ENCODE measurements at regions not wholly inside any gene's neighbourhood (a gene's known extent, or its start where the extent isn't known, plus 50 kb on each side); places are given as distances from the start of the nearest gene placed in this dataset.

DNA sequence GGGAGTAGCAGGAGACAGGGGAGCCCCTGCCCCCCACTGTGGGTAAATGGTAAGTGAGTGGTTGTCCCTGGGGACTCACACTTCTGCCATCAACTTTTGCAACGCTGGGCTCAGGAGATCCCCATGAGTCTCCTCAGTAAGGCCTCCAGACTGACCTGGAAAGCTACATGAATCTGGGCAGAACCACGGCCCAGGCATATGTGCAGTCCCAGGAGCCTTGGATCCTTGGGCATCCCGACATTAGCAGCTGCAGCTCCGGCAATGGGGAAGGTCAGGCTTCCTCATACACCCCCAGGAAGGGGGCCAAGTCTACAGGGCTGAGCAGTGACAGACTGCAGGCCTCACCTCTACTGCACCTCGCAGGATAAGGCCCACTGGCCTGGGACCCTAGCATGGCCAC is 868.7 kb upstream of the ADGRL4 start:
- DNase-seq (ENCODE audit: extremely low read depth, low read depth) = no peak

DNA sequence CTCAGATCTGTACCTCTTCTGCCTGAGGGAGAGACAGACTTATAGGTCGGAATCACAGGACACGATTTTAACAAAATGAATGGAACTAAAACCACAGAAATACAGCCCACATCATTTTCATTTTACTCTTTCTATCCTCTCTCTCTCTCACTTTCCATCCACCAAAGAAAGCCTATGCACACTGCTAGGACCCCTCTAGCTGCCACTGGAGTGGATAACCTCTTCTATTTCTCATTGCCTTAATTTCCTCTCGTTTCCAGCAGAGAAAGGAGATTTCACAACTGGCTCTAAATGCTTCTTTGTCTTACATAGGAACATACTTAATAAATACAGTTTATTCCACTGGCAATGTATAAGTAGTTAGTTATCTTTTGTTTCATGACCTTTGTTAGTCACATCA is 867.8 kb upstream of the ADGRL4 start:
- no peak for DNase-seq (ENCODE audit: extremely low read depth, low read depth)

DNA sequence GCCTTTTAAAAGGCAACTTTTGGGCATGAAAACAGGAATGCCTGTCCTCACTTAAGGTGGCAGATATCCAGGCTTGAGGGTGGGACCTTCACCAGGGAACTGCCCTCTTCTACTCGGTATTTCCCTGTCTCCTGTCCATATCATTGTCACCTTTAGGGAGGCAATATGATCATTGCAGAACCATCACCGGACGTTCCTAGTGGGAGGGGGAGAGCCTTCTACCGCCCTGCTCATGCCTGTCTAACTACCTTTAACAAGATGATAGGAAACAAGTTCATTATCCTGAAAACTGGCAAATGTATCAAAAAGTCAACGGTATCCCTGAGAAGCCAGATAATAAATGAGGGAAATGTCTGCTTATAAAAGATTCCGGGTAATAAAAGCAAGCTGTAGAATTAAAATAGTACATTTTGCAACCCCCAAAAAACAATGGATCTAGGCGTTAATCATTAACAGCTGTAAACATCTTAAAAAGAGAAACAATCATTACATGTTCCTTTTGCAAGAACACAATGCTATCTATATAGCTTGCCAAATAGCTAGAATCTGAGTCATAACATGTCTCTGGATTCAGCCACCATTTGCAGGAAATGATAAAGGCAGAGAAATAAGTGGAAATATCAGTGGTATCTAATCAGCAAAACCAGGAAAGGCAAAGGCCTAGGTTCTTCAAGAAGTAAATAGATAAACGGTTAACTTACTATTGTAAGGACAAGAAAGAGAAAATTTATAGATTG is 852.9 kb upstream of the ADGRL4 start:
- DNase-seq (ENCODE audit: extremely low read depth, low read depth) = no peak

DNA sequence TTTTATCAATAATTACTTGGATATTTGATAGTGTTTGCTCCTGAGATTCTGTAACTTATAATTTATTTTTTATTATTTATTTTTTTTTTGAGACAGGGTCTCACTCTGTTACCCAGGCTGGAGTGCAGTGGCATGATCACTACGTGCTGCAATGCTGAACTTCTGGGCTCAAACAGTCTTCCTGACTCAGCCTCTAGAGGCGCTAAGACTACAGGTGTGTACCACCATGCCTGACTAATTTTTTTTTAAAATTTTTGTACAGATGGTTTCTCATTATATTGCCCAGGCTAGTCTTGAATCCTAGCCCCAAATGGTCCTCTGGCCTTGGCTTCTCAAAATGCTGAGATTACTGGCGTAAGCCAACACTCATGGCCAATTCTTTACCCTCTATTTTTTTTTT is 845.5 kb upstream of the ADGRL4 start:
- DNase-seq (ENCODE audit: extremely low read depth, low read depth) = peak; percentile 5

DNA sequence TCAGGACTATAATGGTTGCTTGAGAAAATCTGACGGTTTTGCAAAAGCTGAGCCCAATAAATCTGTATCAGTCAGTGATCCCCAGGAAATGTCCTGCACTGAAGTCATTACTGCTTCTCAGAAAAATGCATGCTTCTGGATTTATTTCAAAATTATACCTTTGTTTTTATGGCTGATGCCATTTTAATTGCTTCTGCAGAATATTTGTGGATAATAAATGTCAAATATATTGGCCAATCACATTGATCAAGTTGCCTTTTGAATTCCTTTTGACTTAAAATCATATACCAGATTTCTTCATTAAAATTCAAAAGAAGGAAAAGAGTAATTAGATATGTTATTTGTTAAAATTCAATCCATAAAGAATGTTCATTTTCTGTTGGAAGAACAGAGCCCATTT is 842.9 kb upstream of the ADGRL4 start:
- no peak for DNase-seq (ENCODE audit: extremely low read depth, low read depth)

DNA sequence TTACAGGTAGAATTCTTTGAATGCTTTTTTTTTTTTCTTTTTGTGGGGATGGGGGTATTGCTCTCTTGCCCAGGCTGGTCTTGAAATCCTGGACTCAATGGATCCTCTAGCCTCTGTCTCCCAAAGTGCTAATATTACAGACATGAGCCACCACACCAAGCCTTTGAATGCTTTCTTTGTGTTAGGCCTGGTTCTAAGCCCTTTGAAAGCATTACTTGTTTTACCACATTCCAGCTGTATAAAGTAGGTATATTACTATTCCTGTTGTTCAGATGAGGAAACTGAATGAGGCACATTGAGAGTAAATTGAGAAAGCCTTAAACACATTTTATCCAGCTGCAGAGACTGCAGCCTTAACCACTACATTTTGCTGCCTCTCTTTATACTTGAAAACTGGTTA is 841.8 kb upstream of the ADGRL4 start:
- DNase-seq (ENCODE audit: extremely low read depth, low read depth) = no peak

DNA sequence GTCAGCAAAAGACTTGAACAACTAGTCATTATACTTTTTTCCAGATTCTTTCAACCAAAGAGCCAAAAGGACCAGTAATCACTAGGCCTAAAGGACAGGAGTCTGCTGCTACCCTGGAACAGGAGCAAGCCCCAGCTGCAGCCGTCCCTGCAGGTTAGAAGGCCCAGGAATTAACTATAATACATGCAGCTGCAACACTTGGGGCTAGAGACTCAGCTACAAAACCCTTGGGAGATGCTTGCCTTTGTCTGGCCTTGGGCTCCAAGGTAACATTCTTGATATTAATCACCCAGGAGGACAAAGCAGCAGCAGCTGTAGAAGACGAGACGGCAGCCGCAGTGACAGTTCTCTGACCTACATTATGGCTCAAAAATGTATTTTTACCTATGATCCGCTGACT is 841.2 kb upstream of the ADGRL4 start:
- DNase-seq (ENCODE audit: extremely low read depth, low read depth) = no peak

DNA sequence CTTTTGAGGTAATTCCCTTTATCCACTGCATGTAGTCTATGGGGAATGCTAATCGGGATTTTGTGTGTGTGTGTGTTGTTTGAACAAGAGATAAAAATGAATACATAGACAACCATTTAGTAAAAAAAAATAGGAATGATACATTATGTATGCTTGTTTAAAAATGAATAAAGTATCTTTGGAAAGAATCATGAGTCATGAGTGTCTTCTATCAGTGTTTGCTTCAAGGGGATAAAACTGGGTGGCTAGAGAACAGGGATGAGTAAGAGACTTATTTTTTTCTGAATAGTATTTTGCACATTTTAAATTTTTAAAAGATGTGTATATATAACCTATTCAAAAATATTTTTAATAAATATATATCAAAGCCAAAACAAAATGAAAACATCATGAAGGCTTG is 839.4 kb upstream of the ADGRL4 start:
- DNase-seq (ENCODE audit: extremely low read depth, low read depth) = no peak

DNA sequence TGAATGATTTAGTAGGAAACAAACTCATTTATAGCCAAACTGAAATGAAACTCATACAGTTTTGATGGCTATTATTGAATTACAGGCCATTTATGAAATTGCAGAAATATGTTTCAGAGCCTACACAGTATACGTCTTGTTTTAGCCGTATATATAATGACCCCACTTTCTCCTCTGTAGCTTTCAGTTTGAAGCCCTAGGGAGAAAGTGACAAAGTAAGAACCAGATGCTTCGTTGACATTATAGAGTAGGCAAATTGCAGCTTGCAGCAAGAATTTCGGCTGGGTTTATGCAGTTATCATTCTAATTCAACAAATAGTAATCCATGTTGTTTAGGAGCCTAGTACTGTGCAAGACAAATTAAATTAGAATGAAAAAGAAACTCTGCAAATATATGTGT is 836.3 kb upstream of the ADGRL4 start:
- no peak for DNase-seq (ENCODE audit: extremely low read depth, low read depth)

DNA sequence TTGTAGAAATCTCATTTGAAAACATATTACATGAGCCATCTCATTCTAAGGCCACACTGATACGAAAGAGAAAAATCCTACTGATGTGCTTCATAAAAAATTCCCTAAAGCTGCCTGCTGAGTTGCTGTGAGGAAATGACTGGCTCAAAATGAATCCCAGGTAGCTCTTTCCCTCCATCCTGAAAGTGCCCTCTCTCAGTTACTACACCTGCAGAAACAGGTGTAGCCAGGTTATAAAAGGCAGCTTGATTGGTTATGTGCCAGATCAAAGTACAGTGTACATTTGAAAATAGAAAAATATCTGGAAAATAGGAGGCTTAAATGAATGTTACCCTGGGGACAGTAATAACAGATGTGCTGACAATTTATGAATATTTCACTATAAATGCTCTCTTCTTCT is 833.4 kb upstream of the ADGRL4 start:
- DNase-seq (ENCODE audit: extremely low read depth, low read depth) = no peak

DNA sequence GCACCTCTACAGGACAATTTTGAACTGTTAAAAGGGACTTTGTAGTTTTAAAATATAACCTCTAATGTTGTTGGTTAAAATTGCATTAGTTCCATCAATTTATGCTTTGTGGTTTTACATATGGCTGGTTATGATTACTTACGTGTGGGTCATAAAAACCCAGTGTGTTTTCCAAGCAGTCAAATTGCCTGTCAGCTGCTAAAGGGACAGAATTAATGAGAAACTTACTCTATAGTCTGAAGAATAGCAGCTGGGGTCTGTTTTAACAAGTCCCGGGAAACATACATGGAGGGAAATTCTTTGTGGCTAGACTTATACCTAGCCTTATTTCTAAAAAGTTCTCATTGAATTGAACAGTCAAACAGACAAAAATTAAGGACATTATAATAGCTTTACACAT is 820.9 kb upstream of the ADGRL4 start:
- DNase-seq (ENCODE audit: extremely low read depth, low read depth) = no peak

DNA sequence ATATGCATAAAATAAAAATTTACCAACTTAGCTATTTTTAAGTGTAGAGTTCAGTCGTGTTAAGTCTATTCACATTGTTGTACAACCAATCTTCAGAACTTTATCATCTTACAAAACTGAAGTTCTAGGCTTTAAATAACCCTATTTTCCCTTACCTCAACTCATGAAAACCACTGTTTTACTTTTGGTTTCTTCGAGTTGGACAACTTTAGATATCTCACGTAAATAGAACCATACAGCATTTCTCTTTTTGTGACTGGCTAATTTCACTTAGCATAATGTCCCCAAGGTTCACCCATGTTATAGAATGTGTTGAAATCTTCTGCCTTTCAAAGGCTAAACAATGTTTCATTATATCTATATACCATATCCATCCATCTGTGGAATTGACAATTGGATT is 819.0 kb upstream of the ADGRL4 start:
- no peak for DNase-seq (ENCODE audit: extremely low read depth, low read depth)

DNA sequence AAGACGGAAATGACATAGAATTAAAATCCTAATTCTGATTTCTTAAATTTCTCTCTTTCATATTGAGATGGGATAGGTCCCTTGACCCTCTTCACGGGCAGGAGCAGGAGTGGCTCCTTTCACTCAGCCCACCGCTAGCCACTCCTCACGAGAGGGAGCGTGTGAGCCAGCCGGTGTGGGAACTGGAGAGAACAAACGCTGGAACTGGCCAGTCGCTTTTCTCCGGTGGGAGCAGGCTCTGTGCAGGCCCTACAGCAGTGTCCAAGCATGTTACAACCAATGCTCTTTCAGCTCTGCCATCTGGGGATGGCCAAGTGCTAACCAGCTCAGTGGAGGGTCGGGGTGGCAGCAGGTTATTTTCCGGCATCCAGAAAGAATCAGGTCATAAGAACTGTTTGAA is 815.5 kb upstream of the ADGRL4 start:
- no peak for DNase-seq (ENCODE audit: extremely low read depth, low read depth)

DNA sequence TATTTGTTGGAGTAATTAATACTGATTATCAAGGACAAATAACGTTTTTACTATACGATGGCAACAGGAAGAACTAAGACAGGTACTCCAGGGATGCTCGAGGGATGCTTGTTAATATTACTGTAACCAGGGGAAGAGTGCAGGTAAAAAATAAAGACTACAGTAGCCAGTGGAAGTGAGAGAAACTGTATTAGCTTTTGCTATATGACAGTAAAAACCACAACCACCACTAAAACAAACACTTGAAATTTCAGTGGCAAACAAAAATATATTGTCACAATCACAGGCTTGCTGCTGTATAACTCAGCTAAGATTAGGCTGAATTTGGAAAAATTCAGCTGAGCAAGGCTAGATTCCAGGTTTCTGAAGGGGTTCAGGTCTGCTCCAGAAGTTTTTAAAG is 812.6 kb upstream of the ADGRL4 start:
- DNase-seq (ENCODE audit: extremely low read depth, low read depth) = no peak

DNA sequence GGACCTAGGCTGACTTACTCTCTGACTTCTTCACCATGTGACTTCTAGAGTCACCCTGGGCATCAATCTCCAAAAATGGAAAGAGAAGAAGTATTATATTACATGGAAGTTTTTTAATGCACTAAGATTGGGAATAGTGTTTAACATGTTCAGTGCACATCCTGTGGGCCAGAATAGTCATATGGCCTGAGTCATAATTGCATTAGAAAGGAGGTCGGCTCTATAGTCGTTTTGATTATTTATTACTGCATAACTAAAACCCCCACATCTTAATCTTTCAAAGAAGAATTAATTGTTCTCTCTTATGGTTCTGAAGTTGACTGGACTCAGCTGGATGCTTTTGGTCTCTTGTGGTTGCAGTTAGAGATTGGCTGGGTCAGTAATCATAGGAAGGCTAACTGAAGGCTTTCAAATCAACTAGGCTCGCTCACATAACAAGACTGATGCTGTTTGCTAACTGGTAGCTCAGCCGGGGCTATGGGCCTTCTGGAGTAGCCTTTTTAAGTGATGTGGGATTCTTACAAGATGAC is 810.6 kb upstream of the ADGRL4 start:
- DNase-seq (ENCODE audit: extremely low read depth, low read depth) = no peak

DNA sequence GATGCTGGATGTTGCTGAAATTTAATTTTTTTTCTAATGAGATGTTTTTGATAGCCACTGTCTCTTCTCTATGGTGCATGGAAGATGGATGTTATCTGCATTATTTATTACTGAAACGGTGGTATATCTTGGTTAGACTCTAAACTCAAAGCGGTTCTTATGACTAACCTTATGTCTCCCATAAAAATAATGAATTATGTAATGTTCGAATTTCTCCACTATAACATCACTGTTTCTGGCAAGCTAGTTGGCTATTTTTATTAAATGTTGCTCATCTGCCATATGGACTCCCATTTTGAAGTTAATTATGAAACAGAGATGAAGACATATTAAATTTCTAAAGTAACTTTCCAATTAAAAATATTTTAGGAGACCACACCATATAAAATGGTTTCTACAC is 808.6 kb upstream of the ADGRL4 start:
- no peak for DNase-seq (ENCODE audit: extremely low read depth, low read depth)

DNA sequence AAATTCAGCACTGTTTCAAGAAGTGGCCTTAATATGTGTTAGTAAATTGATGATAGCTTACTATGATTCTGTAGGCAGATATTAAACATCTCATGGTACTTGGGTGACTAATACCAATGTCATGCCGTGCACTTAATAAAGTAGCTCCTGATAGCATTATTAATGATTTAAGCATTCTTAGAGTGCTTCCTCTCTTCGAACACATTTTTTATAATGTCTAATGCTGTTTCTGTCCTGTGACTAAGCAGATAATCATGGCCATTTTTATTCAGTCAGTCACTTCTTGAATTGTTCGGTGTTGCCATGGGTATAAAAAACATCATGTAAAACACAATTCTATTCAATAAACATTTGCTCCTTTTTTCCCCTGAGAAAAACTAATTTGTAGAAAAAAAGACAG is 804.6 kb upstream of the ADGRL4 start:
- no peak for DNase-seq (ENCODE audit: extremely low read depth, low read depth)

DNA sequence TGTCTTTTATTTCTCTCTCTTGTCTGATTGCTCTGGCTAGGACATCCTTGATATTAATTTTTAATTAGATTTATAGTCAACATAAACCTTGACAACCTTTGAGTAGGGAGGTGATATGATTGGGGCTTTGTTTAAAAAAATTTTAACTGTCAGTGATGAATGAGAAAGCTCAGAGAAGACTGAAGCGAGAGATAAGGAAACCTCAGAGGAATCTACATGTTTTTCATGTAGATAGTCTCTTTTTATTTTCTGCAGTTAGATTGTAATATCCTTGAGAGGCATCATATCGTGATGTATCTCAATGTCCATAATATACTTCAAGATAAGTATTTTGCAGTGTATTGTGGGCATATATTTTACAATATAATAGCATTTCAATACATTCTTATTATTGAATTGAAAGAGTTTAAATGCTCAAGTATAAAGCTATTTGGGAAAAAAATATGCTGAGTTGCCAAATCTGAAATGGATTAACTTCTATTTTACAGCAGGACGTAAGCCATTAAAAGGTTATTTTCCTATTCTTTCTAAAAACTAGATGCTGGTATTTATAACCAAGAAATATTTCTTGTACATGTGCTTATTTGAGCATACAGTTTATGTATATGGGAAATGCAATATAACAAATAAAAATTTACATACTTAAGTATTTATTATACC is 802.4 kb upstream of the ADGRL4 start:
- no peak for DNase-seq (ENCODE audit: extremely low read depth, low read depth)

DNA sequence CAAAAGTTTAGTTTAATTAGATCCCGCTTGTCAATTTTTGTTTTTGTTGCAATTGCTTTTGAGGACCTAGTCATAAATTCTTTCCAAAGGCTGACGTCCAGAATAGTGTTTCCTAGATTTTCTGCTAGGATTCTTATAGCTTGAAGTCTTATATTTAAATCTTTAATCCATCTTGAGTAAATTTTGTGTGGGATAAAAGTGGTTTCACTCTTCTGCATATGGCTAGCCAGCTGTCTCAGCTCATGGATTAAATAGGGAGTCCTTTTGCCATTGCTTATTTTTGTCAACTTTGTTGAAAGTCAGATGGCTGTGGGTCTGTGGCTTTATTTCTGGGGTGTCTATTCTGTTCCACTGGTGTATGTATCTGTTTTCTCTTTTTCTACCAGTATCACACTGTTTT is 801.3 kb upstream of the ADGRL4 start:
- no peak for DNase-seq (ENCODE audit: extremely low read depth, low read depth)

DNA sequence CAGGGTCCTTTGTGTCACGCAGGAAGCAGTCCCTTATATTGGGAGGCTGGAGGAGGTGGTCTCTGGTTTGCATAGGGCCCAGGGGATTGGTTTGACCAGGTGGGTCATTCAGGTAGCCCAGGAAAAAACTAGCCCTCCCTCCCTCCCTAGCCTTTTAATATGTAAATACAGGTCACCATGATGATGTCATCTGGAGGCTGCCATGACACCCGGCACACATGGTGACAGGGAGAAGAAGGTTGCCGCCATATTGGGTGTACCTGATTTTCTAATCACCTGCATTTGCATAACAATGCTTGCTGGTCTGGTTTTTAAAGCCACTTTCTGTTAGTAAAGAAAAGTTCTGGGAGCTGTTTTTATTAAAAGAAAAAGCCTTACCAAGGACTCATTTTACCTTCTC is 791.0 kb upstream of the ADGRL4 start:
- no peak for DNase-seq (ENCODE audit: extremely low read depth, low read depth)

DNA sequence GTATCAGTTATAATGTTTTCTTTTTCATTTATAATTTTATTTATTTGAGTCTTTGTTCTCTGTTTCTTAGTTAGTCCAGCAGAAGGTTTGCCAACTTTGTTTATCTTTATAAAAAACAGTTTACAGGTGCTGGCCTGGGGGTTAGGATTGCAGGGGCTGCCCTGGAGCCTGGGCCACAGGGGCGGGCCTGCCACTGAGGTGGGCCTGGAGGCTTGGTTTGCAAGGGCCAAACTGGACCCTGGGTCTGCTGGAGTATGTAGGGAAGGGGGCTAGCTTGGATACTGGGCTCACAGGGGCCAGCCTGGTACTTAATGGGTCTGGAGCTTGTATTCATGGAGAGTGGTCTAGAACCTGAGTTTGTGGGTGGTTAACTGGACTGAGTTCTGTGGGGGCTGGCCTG is 789.9 kb upstream of the ADGRL4 start:
- no peak for DNase-seq (ENCODE audit: extremely low read depth, low read depth)

DNA sequence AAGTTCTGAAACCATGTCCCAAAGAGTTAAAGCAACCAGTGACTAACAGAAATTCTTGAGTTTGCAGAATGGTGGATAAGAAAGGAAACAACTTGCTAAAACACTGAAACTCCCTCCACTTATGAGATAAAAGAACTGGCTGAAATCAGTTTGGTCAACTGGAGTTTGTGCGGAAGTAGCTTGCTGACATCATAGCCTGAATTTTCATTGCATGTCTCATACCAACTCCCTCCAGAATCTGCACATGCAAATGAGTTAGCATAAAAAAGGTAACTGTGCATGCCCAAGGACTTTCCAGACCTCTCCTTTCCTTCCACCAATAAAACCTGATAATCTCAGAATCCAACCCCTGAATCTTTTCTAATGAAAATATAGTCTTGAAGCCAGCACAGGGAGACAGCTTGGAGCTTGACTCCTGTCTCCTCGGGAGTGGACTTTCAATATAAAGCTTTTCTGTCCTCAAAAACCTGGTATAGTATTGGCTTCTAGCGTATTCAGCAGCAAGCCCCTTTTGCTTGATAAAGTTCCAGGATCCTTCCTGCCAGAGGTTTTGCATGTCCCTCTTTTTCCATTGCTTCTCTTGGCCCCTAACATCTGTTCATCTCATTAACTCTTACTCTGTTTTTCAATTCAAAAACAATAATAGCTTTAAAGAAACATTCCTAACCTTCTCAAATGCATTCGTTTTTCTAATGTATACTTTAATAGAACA is 785.8 kb upstream of the ADGRL4 start:
- no peak for DNase-seq (ENCODE audit: extremely low read depth, low read depth)

All from NCI-H460 (cell line).